CD4-positive, alpha-beta T cell (primary cell): ENCODE measurements at regions not wholly inside any gene's neighbourhood (a gene's known extent, or its start where the extent isn't known, plus 50 kb on each side); places are given as distances from the start of the nearest gene placed in this dataset.

ENCODE experiments used
- ATAC-seq: fragments of 200-7000 bp; cut with Tn5 transposase; one replicate; pipeline ENCODE4 v1.10.0; 2022; ENCODE audit warnings: mild to moderate bottlenecking; ENCODE audit not compliant: poor library complexity
- CTCF ChIA-PET: fragments of 350-600 bp; sonication (Branson Sonifier 250); formaldehyde crosslinking; loops from one replicate; lab custom pipeline; 2021; ENCODE audit warnings: antibody characterized with exemption, inconsistent platforms; lab: Charles Lee
- POLR2A ChIA-PET: fragments of 350-600 bp; sonication (Branson Sonifier 250); formaldehyde crosslinking; loops from one replicate; lab custom pipeline; 2021; ENCODE audit warnings: antibody characterized with exemption, inconsistent platforms; lab: Charles Lee
- DNase-seq, 14 experiments: peaks; one replicate each; pipeline ENCODE4 v3.0.0-alpha.2; 2013 to 2020; ENCODE audit warnings: mixed read lengths in 2 of 14
- H3K27ac ChIP-seq, 2 donors: one replicate each; pipeline versions ENCODE4 v1.5.1 to v1.7.0; 2013; ENCODE audit warnings: low read length in 2 of 2, low read depth in 1 of 2, mild to moderate bottlenecking in 1 of 2
- H3K27me3 ChIP-seq, 2 experiments: 1 replicate in 1 of 2; 2 replicates in 1 of 2; pipeline versions ENCODE4 v1.6.1 to v1.7.0; 2013; ENCODE audit warnings: low read length in 2 of 2, control low read depth in 1 of 2, mild to moderate bottlenecking in 1 of 2, moderate library complexity in 1 of 2; ENCODE audit not compliant: insufficient read depth in 2 of 2, control insufficient read depth in 1 of 2
- H3K36me3 ChIP-seq: one replicate; pipeline ENCODE4 v1.6.1; 2013; ENCODE audit warnings: low read length, control low read depth; ENCODE audit not compliant: insufficient read depth
- H3K4me1 ChIP-seq: one replicate; pipeline ENCODE4 v1.6.1; 2013; ENCODE audit warnings: low read length, control low read depth; ENCODE audit not compliant: insufficient read depth
- H3K4me3 ChIP-seq: one replicate; pipeline ENCODE4 v1.5.1; 2013; ENCODE audit warnings: mild to moderate bottlenecking, low read length, moderate library complexity
- H3K9me3 ChIP-seq, 2 experiments: 1 replicate in 1 of 2; 2 replicates in 1 of 2; pipeline versions ENCODE4 v1.6.1 to v1.7.0; 2013; ENCODE audit warnings: low read length in 2 of 2, mild to moderate bottlenecking in 2 of 2, control low read depth in 1 of 2, moderate library complexity in 1 of 2; ENCODE audit not compliant: control insufficient read depth in 1 of 2, insufficient read depth in 1 of 2
- H3K27ac Mint-ChIP-seq: one replicate; pipeline ENCODE4 v1.8.0; 2020; ENCODE audit warnings: mixed read lengths
- H3K27me3 Mint-ChIP-seq: one replicate; pipeline ENCODE4 v1.8.0; 2021; ENCODE audit warnings: mixed read lengths
- H3K36me3 Mint-ChIP-seq: one replicate; pipeline ENCODE4 v1.8.0; 2021; ENCODE audit warnings: low read depth, mixed read lengths
- H3K4me1 Mint-ChIP-seq: one replicate; pipeline ENCODE4 v1.8.0; 2021; ENCODE audit warnings: low read depth, mixed read lengths
- H3K4me3 Mint-ChIP-seq: one replicate; pipeline ENCODE4 v1.8.0; 2020; ENCODE audit warnings: mild to moderate bottlenecking, mixed read lengths
- H3K9me3 Mint-ChIP-seq: one replicate; pipeline ENCODE4 v1.8.0; 2020; ENCODE audit warnings: mixed read lengths
- intact Hi-C, 2 experiments: fragments of 100-400 bp; cut with DNase I in 1 of 2; cut with micrococcal nuclease in 1 of 2; formaldehyde crosslinking; loops; one replicate each; pipeline versions ENCODE4 v1.15.1 to v1.9.0; 2023 to 2025; cut with DNase I, micrococcal nuclease
- TF ChIP-seq, protein P1 (sequence below): fragments of 200-600 bp; IDR thresholded peaks from one replicate; pipeline ENCODE4 v1.8.0; 2022; ENCODE audit warnings: antibody characterized with exemption, mild to moderate bottlenecking

DNA sequence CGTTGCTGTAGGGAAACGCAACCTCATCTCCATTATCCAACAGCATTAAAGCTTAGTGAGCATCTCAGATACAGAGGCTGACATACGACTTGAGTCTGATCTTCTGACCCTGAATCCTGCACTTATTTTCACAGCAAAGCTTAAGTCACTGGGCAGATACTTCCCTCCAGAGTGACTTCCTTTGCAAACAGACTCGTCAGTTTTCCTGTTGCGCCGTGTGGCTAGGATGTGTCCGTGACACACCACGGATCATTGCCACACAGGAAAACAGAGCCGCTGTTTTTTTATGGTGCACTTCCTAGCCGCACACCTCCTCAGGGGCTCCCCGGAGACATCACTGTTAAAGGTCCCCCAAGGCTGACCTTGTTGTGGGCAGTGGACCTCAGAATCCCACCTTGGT, 94.9 kb upstream of the MKI67 start:
- CTCF ChIA-PET = no interaction called here
- Mint-ChIP-seq H3K36me3 (no peaks in the 10 kb centered on the region), H3K9me3 (no peaks in the 10 kb centered on the region), H3K27ac (no peak overlapping the region), H3K4me1 (no peaks in the 10 kb centered on the region), H3K4me3 (no peak overlapping the region), H3K27me3 (peaks cover 23% of the 10 kb centered on the region)
- Histone ChIP-seq H3K27me3 (peaks cover 4 to 6% of the 10 kb centered on the region in 2 experiments), H3K36me3 (no peaks in the 10 kb centered on the region), H3K4me1 (peaks cover 8% of the 10 kb centered on the region), H3K27ac (no peak overlapping the region), H3K9me3 (peaks cover 0 to 9% of the 10 kb centered on the region in 2 experiments), H3K4me3 (no peak overlapping the region)
- TF ChIP-seq, protein P1, sequence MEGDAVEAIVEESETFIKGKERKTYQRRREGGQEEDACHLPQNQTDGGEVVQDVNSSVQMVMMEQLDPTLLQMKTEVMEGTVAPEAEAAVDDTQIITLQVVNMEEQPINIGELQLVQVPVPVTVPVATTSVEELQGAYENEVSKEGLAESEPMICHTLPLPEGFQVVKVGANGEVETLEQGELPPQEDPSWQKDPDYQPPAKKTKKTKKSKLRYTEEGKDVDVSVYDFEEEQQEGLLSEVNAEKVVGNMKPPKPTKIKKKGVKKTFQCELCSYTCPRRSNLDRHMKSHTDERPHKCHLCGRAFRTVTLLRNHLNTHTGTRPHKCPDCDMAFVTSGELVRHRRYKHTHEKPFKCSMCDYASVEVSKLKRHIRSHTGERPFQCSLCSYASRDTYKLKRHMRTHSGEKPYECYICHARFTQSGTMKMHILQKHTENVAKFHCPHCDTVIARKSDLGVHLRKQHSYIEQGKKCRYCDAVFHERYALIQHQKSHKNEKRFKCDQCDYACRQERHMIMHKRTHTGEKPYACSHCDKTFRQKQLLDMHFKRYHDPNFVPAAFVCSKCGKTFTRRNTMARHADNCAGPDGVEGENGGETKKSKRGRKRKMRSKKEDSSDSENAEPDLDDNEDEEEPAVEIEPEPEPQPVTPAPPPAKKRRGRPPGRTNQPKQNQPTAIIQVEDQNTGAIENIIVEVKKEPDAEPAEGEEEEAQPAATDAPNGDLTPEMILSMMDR = no peak
- intact Hi-C loops = no loop called here
- DNase-seq = no peak
- no peak for ATAC-seq
- POLR2A ChIA-PET = no interaction called here

DNA sequence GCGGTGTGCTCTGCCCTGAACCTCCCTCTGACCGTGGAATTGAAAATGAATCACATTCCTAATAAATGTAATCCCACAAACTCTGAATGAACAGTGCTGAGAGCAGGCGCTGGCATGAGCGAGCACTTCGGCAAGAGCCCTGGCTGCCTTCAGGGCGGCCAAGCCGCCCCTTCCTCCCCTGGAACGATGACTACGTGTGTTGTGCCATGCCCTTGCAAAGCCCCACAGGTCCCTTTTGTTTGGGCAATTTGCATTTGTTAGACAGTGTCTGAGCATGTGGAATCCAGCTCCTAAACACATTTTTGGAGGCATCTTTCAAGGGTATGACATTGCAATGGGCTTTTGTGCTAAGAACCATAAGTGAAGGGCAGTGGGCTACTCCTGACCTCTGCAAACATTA, 95.6 kb upstream of the MKI67 start:
- H3K27ac ChIP-seq = no peak overlapping the region
- no peak overlapping the region for H3K4me3 ChIP-seq
- H3K27me3 ChIP-seq = peaks cover 4 to 6% of the 10 kb centered on the region in 2 experiments
- H3K36me3 Mint-ChIP-seq = no peaks in the 10 kb centered on the region
- POLR2A ChIA-PET = no interaction called here
- peaks cover 28% of the 10 kb centered on the region for H3K27me3 Mint-ChIP-seq
- DNase-seq = no peak
- intact Hi-C loops = no loop called here
- peaks cover 0 to 9% of the 10 kb centered on the region in 2 experiments for H3K9me3 ChIP-seq
- ATAC-seq = no peak
- H3K4me1 Mint-ChIP-seq = no peaks in the 10 kb centered on the region
- H3K4me3 Mint-ChIP-seq = no peak overlapping the region
- H3K9me3 Mint-ChIP-seq = no peaks in the 10 kb centered on the region
- H3K27ac Mint-ChIP-seq = no peak overlapping the region
- CTCF ChIA-PET = no interaction called here
- H3K36me3 ChIP-seq = no peaks in the 10 kb centered on the region
- peaks cover 8% of the 10 kb centered on the region for H3K4me1 ChIP-seq
- TF ChIP-seq, protein P1 = no peak

DNA sequence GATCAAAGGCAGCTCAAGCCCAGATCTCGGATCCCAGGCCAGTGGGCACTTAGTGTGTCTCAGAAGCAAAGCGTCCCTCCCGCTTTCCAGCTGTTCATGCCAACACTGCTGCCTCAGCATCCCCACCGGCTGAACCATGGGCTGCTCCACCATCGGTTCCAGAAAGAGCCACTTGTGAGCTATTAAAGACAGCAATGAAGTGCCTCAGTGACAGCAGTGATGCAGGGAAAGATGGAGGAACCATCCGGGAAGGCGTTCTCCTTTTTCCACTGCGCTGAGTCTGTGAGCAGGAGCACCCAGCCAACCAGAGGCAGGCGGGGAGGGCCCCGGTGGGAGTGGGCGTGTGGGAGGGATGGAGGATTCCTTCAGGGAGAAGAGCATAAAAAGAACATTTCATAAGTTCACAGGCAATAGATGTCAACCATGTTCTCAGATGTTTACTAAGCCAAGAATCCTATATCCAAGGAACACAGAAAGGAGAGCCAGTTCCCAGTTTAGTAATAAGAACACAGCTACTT, 96.2 kb upstream of the MKI67 start:
- peaks cover 34% of the 10 kb centered on the region for H3K27me3 Mint-ChIP-seq
- intact Hi-C loops = no loop called here
- no peak overlapping the region for H3K4me3 Mint-ChIP-seq

More for the DNA sequence above, 96.2 kb upstream of the MKI67 start:
- Mint-ChIP-seq H3K27ac (no peak overlapping the region), H3K9me3 (no peaks in the 10 kb centered on the region), H3K36me3 (no peaks in the 10 kb centered on the region), H3K4me1 (no peaks in the 10 kb centered on the region)
- Histone ChIP-seq H3K4me1 (peaks cover 8% of the 10 kb centered on the region), H3K27ac (no peak overlapping the region), H3K27me3 (peaks cover 4 to 6% of the 10 kb centered on the region in 2 experiments), H3K36me3 (no peaks in the 10 kb centered on the region), H3K4me3 (no peak overlapping the region), H3K9me3 (peaks cover 0 to 9% of the 10 kb centered on the region in 2 experiments)
- DNase-seq (no peak), ATAC-seq (no peak)
- TF ChIP-seq, protein P1 = no peak
- CTCF ChIA-PET = no interaction called here
- POLR2A ChIA-PET = no interaction called here
